DND-41 (cell line): ENCODE measurements at regions not wholly inside any gene's neighbourhood (a gene's known extent, or its start where the extent isn't known, plus 50 kb on each side); places are given as distances from the start of the nearest gene placed in this dataset.

Experiments used
- ATAC-seq: fragments of 200-7000 bp; cut with Tn5 transposase; 3 replicates; pipeline ENCODE4 v1.9.1; 2021; ENCODE audit warnings: low read depth; ENCODE audit not compliant: insufficient read depth
- DNase-seq: peaks from one replicate; pipeline ENCODE4 v3.0.0-alpha.2; 2020
- H2AFZ ChIP-seq: 2 replicates; pipeline ENCODE4 v1.6.0; 2012; ENCODE audit warnings: low read depth, low read length
- H3K27ac ChIP-seq: 2 replicates; pipeline ENCODE4 v1.5.1; 2012; ENCODE audit warnings: low read length, inconsistent platforms
- H3K27me3 ChIP-seq: fragments of 200-600 bp; sonication (generic); 2 replicates; pipeline ENCODE4 v1.6.0; 2012; ENCODE audit warnings: low read length, mild to moderate bottlenecking, inconsistent platforms; ENCODE audit not compliant: insufficient read depth, poor library complexity
- H3K36me3 ChIP-seq: 2 replicates; pipeline ENCODE4 v1.5.1; 2012; ENCODE audit warnings: low read length, inconsistent platforms; ENCODE audit not compliant: insufficient read depth
- H3K4me1 ChIP-seq: 2 replicates; pipeline ENCODE4 v1.5.1; 2012; ENCODE audit warnings: mild to moderate bottlenecking, low read length; ENCODE audit not compliant: insufficient read depth
- H3K4me2 ChIP-seq: 2 replicates; pipeline ENCODE4 v1.6.0; 2012; ENCODE audit warnings: mild to moderate bottlenecking, moderate library complexity, low read length, inconsistent platforms; ENCODE audit not compliant: insufficient read depth
- H3K4me3 ChIP-seq, 2 experiments: fragments of 200-600 bp in 1 of 2; shearing (Covaris generic) in 1 of 2; 2 replicates each; pipeline ENCODE4 v1.5.1; 2012 to 2016; ENCODE audit warnings: inconsistent platforms in 2 of 2, low read length in 2 of 2, mild to moderate bottlenecking in 2 of 2, low read depth in 1 of 2, moderate library complexity in 1 of 2
- H3K79me2 ChIP-seq: 2 replicates; pipeline ENCODE4 v1.6.0; 2012; ENCODE audit warnings: low read length, inconsistent platforms; ENCODE audit not compliant: insufficient read depth
- H3K9ac ChIP-seq: 2 replicates; pipeline ENCODE4 v1.6.0; 2012; ENCODE audit warnings: low read depth, mild to moderate bottlenecking, inconsistent platforms, low read length, moderate library complexity
- H3K9me3 ChIP-seq: 2 replicates; pipeline ENCODE4 v1.5.1; 2012; ENCODE audit warnings: low read length, moderate library complexity, mild to moderate bottlenecking, inconsistent platforms; ENCODE audit not compliant: insufficient read depth, severe bottlenecking
- H4K20me1 ChIP-seq: 2 replicates; pipeline ENCODE4 v1.6.0; 2012; ENCODE audit warnings: low read length; ENCODE audit not compliant: insufficient read depth
- EZH2 ChIP-seq: IDR thresholded peaks from 3 replicates; pipeline ENCODE4 v1.6.1; 2012; ENCODE audit warnings: borderline replicate concordance, low read depth, mild to moderate bottlenecking, moderate library complexity, low read length, inconsistent platforms; ENCODE audit not compliant: severe bottlenecking
- TF ChIP-seq, protein P1 (sequence below): IDR thresholded peaks from 2 replicates; pipeline ENCODE4 v1.5.1; 2012; ENCODE audit warnings: borderline replicate concordance, low read length, moderate library complexity, mild to moderate bottlenecking; ENCODE audit not compliant: poor library complexity, severe bottlenecking; ENCODE audit errors: extremely low read depth

DNA sequence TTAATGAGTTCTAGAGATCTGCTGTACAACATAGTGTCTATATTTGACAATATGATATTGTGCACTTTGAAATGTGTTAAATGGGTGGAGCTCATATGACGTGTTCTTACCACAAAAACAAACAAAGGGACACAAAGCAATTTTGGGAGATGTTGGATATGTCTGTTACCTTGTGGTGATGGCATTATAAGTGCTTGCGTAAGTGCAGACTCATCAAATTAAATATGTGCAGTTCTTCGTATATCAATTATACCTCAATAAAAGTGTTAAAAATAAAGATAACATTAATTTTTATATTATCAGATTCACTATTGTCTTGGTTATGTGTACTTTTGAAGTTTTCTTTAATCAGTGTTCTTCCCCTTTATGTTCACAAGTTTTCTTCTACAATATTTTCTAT is 372.9 kb upstream of the COBL start:
- Histone ChIP-seq H3K79me2 (no peaks in the 10 kb centered on the region), H2AFZ (no peak overlapping the region), H3K27me3 (no peaks in the 10 kb centered on the region), H3K4me1 (no peaks in the 10 kb centered on the region), H3K4me2 (no peak overlapping the region), H3K27ac (no peak overlapping the region), H3K9me3 (no peaks in the 10 kb centered on the region), H3K9ac (no peak overlapping the region), H3K4me3 (no peak overlapping the region), H3K36me3 (no peaks in the 10 kb centered on the region), H4K20me1 (no peaks in the 10 kb centered on the region)
- TF ChIP-seq, protein P1, sequence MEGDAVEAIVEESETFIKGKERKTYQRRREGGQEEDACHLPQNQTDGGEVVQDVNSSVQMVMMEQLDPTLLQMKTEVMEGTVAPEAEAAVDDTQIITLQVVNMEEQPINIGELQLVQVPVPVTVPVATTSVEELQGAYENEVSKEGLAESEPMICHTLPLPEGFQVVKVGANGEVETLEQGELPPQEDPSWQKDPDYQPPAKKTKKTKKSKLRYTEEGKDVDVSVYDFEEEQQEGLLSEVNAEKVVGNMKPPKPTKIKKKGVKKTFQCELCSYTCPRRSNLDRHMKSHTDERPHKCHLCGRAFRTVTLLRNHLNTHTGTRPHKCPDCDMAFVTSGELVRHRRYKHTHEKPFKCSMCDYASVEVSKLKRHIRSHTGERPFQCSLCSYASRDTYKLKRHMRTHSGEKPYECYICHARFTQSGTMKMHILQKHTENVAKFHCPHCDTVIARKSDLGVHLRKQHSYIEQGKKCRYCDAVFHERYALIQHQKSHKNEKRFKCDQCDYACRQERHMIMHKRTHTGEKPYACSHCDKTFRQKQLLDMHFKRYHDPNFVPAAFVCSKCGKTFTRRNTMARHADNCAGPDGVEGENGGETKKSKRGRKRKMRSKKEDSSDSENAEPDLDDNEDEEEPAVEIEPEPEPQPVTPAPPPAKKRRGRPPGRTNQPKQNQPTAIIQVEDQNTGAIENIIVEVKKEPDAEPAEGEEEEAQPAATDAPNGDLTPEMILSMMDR = no peak
- TF ChIP-seq EZH2 = no peak
- no peak for ATAC-seq
- DNase-seq = no peak

DNA sequence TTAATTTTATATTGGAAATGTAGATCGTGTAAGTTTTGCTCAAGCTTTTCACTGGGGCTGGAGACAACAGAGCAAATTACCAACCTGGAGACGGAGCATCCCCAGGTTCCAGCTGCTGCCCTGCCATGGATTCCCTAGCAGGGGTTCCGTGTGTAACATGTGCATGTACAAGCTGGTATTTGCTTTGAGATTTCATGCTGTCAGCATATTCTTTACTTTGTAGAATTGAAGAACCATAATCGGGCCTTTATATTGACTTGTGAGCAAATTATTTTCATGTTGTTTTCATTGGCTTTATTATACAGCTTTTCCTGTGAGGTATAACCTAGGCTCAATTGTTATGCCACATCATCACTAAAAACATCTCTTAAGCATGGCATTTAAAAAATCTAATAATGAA is 369.2 kb upstream of the COBL start:
- DNase-seq (no peak), ATAC-seq (no peak)
- H4K20me1 ChIP-seq = no peaks in the 10 kb centered on the region
- no peaks in the 10 kb centered on the region for H3K27me3 ChIP-seq
- no peak overlapping the region for H3K9ac ChIP-seq
- H3K4me3 ChIP-seq = no peak overlapping the region
- no peaks in the 10 kb centered on the region for H3K36me3 ChIP-seq
- TF ChIP-seq, protein P1 = no peak
- TF ChIP-seq EZH2 = no peak
- H3K4me2 ChIP-seq = no peak overlapping the region
- H3K4me1 ChIP-seq = no peaks in the 10 kb centered on the region
- H3K27ac ChIP-seq = no peak overlapping the region
- H3K79me2 ChIP-seq = no peaks in the 10 kb centered on the region
- no peaks in the 10 kb centered on the region for H3K9me3 ChIP-seq
- no peak overlapping the region for H2AFZ ChIP-seq

DNA sequence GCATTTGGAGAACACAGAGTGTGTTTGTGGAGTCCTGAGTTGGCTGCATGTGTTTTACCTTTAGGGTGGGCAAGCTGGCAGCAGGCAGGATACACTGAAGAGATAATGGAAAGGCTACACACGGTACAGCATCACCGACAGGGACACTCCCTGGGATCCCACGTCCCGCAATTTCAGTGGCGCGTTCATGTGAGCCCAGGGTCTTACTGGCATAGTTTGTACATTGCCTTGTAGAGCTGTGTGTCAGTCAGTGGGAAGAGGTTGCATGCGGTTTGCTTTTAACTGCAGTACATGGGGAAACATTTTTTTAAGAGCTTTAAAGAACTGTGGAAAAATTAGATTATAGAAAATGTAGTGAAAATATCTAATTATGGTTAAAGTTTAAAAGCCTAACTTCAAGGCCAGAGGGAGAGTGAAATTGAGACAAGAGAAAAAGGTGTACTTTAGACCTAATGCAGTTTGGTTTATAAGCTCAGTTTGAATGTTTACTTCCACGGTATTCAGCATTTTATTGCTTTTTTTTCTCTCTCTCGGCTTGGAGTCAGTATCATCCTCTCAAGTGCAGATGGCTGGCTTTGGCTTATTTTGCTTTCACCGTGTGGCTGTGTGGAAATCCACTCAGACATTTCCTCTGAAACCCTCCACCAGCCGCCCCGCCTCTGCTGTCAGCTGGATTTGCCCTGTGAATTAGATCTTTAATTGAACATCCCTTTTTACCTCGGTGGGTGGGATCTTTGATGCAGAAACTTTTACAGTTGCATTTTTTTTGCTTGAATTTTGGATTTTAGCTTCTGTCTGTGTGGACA is 364.2 kb upstream of the COBL start:
- no peaks in the 10 kb centered on the region for H3K4me1 ChIP-seq
- no peaks in the 10 kb centered on the region for H4K20me1 ChIP-seq
- H3K36me3 ChIP-seq = no peaks in the 10 kb centered on the region
- H3K27me3 ChIP-seq = no peaks in the 10 kb centered on the region
- H3K79me2 ChIP-seq = no peaks in the 10 kb centered on the region
- H2AFZ ChIP-seq = no peak overlapping the region
- H3K27ac ChIP-seq = no peak overlapping the region
- H3K9ac ChIP-seq = no peak overlapping the region
- H3K9me3 ChIP-seq = no peaks in the 10 kb centered on the region
- DNase-seq = no peak
- no peak for ATAC-seq
- no peak overlapping the region for H3K4me2 ChIP-seq
- TF ChIP-seq EZH2 = no peak
- TF ChIP-seq, protein P1 = no peak
- H3K4me3 ChIP-seq = no peak overlapping the region
